ENCODE measurements at regions not wholly inside any gene's neighbourhood (a gene's known extent, or its start where the extent isn't known, plus 50 kb on each side); places are given as distances from the start of the nearest gene placed in this dataset.

DNA sequence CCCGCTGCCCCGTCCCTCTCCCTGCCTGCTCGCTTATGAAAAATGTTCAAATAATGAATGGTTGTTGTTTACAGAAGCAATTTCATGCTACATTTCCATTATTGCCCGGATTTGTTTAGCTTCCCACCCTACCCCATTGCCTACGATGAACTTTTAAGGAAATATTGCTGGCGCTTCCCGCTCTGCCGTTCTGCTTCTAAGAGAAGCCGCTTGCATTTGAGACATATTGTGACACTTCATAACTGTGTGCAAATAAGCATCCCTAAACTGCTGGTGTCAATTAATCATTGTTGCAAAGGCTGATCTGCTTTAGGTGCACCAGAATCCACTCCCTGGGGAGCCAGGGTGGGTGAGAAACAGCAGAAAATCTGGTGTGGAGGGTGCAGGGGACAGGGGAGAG, 52.3 kb upstream of the LMO1 start:
- FAIRE-seq (no peak), ATAC-seq (no peak), DNase-seq (ENCODE audit: extremely low read depth in 1 of 4, low spot score in 3 of 4) (no peak)
- intact Hi-C loops (cut with micrococcal nuclease), result no loop called here
- Histone ChIP-seq H3K27ac (ENCODE audit: extremely low read depth, low read depth, low read length) (no peak overlapping the region), H3K9me3 (replicated peaks; ENCODE audit: control insufficient read depth, insufficient read depth, low read depth, low read length) (no peaks in the 10 kb centered on the region), H3K79me2 (ENCODE audit: control insufficient read depth, insufficient read depth, low read length) (no peaks in the 10 kb centered on the region), H2AFZ (ENCODE audit: low read depth, low read length) (no peak overlapping the region), H3K36me3 (ENCODE audit: control insufficient read depth, insufficient read depth, low read length) (no peaks in the 10 kb centered on the region), H3K9me1 (ENCODE audit: control insufficient read depth, insufficient read depth, low read length) (no peaks in the 10 kb centered on the region), H3K9ac (ENCODE audit: insufficient read depth in 1 of 2, low read depth in 2 of 2, low read length in 2 of 2) (no peak overlapping the region), H3K4me3 (no peak overlapping the region), H3K4me2 (ENCODE audit: insufficient read depth, low read length) (no peak overlapping the region), H3K4me1 (replicated peaks in 1 of 2; ENCODE audit: control insufficient read depth in 2 of 2, insufficient read depth in 2 of 2, low read length in 2 of 2) (no peaks in the 10 kb centered on the region), H3K27me3 (ENCODE audit: control insufficient read depth in 2 of 2, insufficient read depth in 2 of 2, low read length in 2 of 2) (peaks cover 16 to 36% of the 10 kb centered on the region in 2 experiments), H4K20me1 (replicated peaks; ENCODE audit: control insufficient read depth, insufficient read depth, low read length) (no peaks in the 10 kb centered on the region; the same call in 1 of the 2 replicates)
- TF ChIP-seq, protein P1, sequence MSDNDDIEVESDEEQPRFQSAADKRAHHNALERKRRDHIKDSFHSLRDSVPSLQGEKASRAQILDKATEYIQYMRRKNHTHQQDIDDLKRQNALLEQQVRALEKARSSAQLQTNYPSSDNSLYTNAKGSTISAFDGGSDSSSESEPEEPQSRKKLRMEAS (CRISPR knock-in tag; IDR thresholded peaks at IDR 0.05), result no peak
- ChIA-PET CTCF (ENCODE audit: low intra/inter-chr PET ratio) (no interaction called here), POLR2A (interaction anchor here (0.6 kb wide), 1 partner anchor 105 kb away, joined by 5 read pairs; no protein-coding TSS in a partner anchor)
- WGBS (ENCODE audit: insufficient coverage, low coverage, missing lambda C conversion rate), result under 1% methylated on average over 8 of the region's 9 CpGs
- BruUV-seq (replicated peaks), result no TSS peak
- in situ Hi-C loops (cut with MboI), result no loop called here

DNA sequence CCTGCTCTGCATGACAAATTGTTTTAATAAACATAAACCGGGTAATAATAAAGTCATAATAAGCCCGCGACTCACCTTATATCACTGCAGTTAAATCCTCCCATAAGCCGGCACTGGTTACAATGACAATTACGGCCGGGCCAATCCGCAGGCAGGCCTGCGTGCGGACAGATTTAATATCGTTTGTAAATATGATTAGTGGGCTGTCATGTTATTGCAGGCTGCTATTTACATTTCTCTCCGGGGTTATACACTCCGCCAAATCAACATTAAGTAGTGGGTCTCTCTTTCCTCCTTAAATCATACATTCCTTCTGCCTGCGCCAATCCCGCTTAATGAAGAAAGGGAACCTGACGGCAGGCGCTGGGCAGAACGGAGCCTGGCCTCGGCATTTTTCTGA, 51.8 kb upstream of the LMO1 start:
- no TSS peak for BruUV-seq (replicated peaks)
- no peaks in the 10 kb centered on the region for H3K9me1 ChIP-seq (ENCODE audit: control insufficient read depth, insufficient read depth, low read length)
- WGBS (ENCODE audit: insufficient coverage, low coverage, missing lambda C conversion rate), result 8% methylated on average over 18 of the region's 18 CpGs
- no peak for ATAC-seq
- intact Hi-C loops (cut with micrococcal nuclease), result no loop called here
- H3K79me2 ChIP-seq (ENCODE audit: control insufficient read depth, insufficient read depth, low read length), result no peaks in the 10 kb centered on the region
- H3K9ac ChIP-seq (ENCODE audit: insufficient read depth in 1 of 2, low read depth in 2 of 2, low read length in 2 of 2), result no peak overlapping the region
- FAIRE-seq, result no peak
- ChIA-PET POLR2A (interaction anchor here (0.7 kb wide), 1 partner anchor 19 kb away, joined by 3 read pairs; no protein-coding TSS in a partner anchor), CTCF (ENCODE audit: low intra/inter-chr PET ratio) (no interaction called here)
- no peak overlapping the region for H3K4me3 ChIP-seq
- no peak overlapping the region for H3K4me2 ChIP-seq (ENCODE audit: insufficient read depth, low read length)
- no peak for DNase-seq (ENCODE audit: extremely low read depth in 1 of 4, low spot score in 3 of 4)
- no peaks in the 10 kb centered on the region; the same call in 1 of the 2 replicates for H4K20me1 ChIP-seq (replicated peaks; ENCODE audit: control insufficient read depth, insufficient read depth, low read length)
- in situ Hi-C loops (cut with MboI), result no loop called here
- no peak overlapping the region for H2AFZ ChIP-seq (ENCODE audit: low read depth, low read length)
- H3K27ac ChIP-seq (ENCODE audit: extremely low read depth, low read depth, low read length), result no peak overlapping the region
- H3K27me3 ChIP-seq (ENCODE audit: control insufficient read depth in 2 of 2, insufficient read depth in 2 of 2, low read length in 2 of 2), result peaks cover 16 to 36% of the 10 kb centered on the region in 2 experiments
- no peaks in the 10 kb centered on the region for H3K9me3 ChIP-seq (replicated peaks; ENCODE audit: control insufficient read depth, insufficient read depth, low read depth, low read length)
- no peaks in the 10 kb centered on the region for H3K36me3 ChIP-seq (ENCODE audit: control insufficient read depth, insufficient read depth, low read length)
- H3K4me1 ChIP-seq (replicated peaks in 1 of 2; ENCODE audit: control insufficient read depth in 2 of 2, insufficient read depth in 2 of 2, low read length in 2 of 2), result no peaks in the 10 kb centered on the region
- TF ChIP-seq GABPA (tag; conservative IDR thresholded peaks at IDR 0.05; ENCODE audit: low read depth) (no peak), ZNF165 (CRISPR knock-in tag; IDR thresholded peaks at IDR 0.05; ENCODE audit: borderline replicate concordance) (no peak)
- TF ChIP-seq, protein P2, sequence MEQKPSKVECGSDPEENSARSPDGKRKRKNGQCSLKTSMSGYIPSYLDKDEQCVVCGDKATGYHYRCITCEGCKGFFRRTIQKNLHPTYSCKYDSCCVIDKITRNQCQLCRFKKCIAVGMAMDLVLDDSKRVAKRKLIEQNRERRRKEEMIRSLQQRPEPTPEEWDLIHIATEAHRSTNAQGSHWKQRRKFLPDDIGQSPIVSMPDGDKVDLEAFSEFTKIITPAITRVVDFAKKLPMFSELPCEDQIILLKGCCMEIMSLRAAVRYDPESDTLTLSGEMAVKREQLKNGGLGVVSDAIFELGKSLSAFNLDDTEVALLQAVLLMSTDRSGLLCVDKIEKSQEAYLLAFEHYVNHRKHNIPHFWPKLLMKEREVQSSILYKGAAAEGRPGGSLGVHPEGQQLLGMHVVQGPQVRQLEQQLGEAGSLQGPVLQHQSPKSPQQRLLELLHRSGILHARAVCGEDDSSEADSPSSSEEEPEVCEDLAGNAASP (IDR thresholded peaks at IDR 0.05), result no peak
- TF ChIP-seq, protein P3, sequence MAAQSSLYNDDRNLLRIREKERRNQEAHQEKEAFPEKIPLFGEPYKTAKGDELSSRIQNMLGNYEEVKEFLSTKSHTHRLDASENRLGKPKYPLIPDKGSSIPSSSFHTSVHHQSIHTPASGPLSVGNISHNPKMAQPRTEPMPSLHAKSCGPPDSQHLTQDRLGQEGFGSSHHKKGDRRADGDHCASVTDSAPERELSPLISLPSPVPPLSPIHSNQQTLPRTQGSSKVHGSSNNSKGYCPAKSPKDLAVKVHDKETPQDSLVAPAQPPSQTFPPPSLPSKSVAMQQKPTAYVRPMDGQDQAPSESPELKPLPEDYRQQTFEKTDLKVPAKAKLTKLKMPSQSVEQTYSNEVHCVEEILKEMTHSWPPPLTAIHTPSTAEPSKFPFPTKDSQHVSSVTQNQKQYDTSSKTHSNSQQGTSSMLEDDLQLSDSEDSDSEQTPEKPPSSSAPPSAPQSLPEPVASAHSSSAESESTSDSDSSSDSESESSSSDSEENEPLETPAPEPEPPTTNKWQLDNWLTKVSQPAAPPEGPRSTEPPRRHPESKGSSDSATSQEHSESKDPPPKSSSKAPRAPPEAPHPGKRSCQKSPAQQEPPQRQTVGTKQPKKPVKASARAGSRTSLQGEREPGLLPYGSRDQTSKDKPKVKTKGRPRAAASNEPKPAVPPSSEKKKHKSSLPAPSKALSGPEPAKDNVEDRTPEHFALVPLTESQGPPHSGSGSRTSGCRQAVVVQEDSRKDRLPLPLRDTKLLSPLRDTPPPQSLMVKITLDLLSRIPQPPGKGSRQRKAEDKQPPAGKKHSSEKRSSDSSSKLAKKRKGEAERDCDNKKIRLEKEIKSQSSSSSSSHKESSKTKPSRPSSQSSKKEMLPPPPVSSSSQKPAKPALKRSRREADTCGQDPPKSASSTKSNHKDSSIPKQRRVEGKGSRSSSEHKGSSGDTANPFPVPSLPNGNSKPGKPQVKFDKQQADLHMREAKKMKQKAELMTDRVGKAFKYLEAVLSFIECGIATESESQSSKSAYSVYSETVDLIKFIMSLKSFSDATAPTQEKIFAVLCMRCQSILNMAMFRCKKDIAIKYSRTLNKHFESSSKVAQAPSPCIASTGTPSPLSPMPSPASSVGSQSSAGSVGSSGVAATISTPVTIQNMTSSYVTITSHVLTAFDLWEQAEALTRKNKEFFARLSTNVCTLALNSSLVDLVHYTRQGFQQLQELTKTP (IDR thresholded peaks at IDR 0.05; ENCODE audit: low read depth in 1 of 2, partially characterized antibody in 2 of 2), result no peak

Data from K562 (cell line).